Left ventricle myocardium inferior (tissue), 1 donor: ENCODE measurements at regions not wholly inside any gene's neighbourhood (a gene's known extent, or its start where the extent isn't known, plus 50 kb on each side); places are given as distances from the start of the nearest gene placed in this dataset.

ENCODE experiments used
- DNase-seq: peaks from one replicate; pipeline ENCODE4 v3.0.0-alpha.2; 2020
- H3K27ac ChIP-seq: fragments of 200-600 bp; replicated peaks from 2 replicates; pipeline ENCODE4 v1.8.0; 2021
- H3K27me3 ChIP-seq: fragments of 200-600 bp; 2 replicates; pipeline ENCODE4 v1.8.0; 2021; ENCODE audit warnings: low read depth
- H3K36me3 ChIP-seq: fragments of 200-600 bp; 2 replicates; pipeline ENCODE4 v1.8.0; 2021
- H3K4me1 ChIP-seq: fragments of 200-600 bp; 2 replicates; pipeline ENCODE4 v1.8.0; 2021
- H3K4me3 ChIP-seq: fragments of 200-600 bp; 2 replicates; pipeline ENCODE4 v1.8.0; 2021; ENCODE audit warnings: mild to moderate bottlenecking, moderate library complexity
- H3K9me3 ChIP-seq: fragments of 200-600 bp; replicated peaks from 2 replicates; pipeline ENCODE4 v1.8.0; 2021
- CTCF ChIP-seq: fragments of 200-600 bp; IDR thresholded peaks from 2 replicates; pipeline ENCODE4 v1.8.0; 2021; ENCODE audit warnings: antibody characterized with exemption, mild to moderate bottlenecking, borderline replicate concordance
- intact Hi-C: fragments of 100-400 bp; cut with micrococcal nuclease; formaldehyde crosslinking; loops from one replicate; pipeline ENCODE4 v1.11.0; 2022
- donor health status: DM: no; HTN: yes; CAD: no; lungs with severe emphysema.

GRCh38 chr1:25080294-25081209 lies 150.5 kb upstream of the RUNX3 start:
- no peak for TF ChIP-seq CTCF
- no peak for DNase-seq
- intact Hi-C loops = no loop called here

GRCh38 chr1:25079048-25079447 lies 149.0 kb upstream of the RUNX3 start:
- intact Hi-C loops = no loop called here
- TF ChIP-seq CTCF = no peak

More at GRCh38 chr1:25080294-25081209, 150.5 kb upstream of the RUNX3 start:
- no peaks in the 10 kb centered on the region for H3K36me3 ChIP-seq
- no peak overlapping the region for H3K27ac ChIP-seq
- peaks cover 13% of the 10 kb centered on the region for H3K27me3 ChIP-seq
- no peaks in the 10 kb centered on the region for H3K4me1 ChIP-seq
- no peak overlapping the region for H3K4me3 ChIP-seq
- H3K9me3 ChIP-seq = peaks cover 35% of the 10 kb centered on the region

GRCh38 chr1:25074351-25075227 lies 144.5 kb upstream of the RUNX3 start:
- TF ChIP-seq CTCF = no peak
- no peaks in the 10 kb centered on the region for H3K4me1 ChIP-seq
- H3K9me3 ChIP-seq = peaks cover 33% of the 10 kb centered on the region
- peaks cover 11% of the 10 kb centered on the region for H3K27me3 ChIP-seq
- DNase-seq = no peak
- intact Hi-C loops = no loop called here
- no peaks in the 10 kb centered on the region for H3K36me3 ChIP-seq
- no peak overlapping the region for H3K27ac ChIP-seq
- no peak overlapping the region for H3K4me3 ChIP-seq

More at GRCh38 chr1:25079048-25079447, 149.0 kb upstream of the RUNX3 start:
- Histone ChIP-seq H3K4me3 (no peak overlapping the region), H3K9me3 (peaks cover 35% of the 10 kb centered on the region), H3K36me3 (no peaks in the 10 kb centered on the region), H3K27me3 (peaks cover 13% of the 10 kb centered on the region), H3K4me1 (no peaks in the 10 kb centered on the region), H3K27ac (no peak overlapping the region)
- DNase-seq = no peak

GRCh38 chr1:25073640-25074270 lies 143.7 kb upstream of the RUNX3 start:
- no peak overlapping the region for H3K27ac ChIP-seq
- H3K36me3 ChIP-seq = no peaks in the 10 kb centered on the region
- peaks cover 25% of the 10 kb centered on the region for H3K9me3 ChIP-seq
- no peak for TF ChIP-seq CTCF
- peaks cover 11% of the 10 kb centered on the region for H3K27me3 ChIP-seq
- no peaks in the 10 kb centered on the region for H3K4me1 ChIP-seq
- DNase-seq = no peak
- no peak overlapping the region for H3K4me3 ChIP-seq
- intact Hi-C loops = no loop called here

- H3K9me3 ChIP-seq = peaks cover 14% of the 10 kb centered on the region
- H3K27me3 ChIP-seq = peaks cover 16% of the 10 kb centered on the region
- no peak for DNase-seq
- no peak overlapping the region for H3K27ac ChIP-seq
- H3K4me3 ChIP-seq = no peak overlapping the region
- H3K36me3 ChIP-seq = no peaks in the 10 kb centered on the region
- TF ChIP-seq CTCF = no peak
- H3K4me1 ChIP-seq = no peaks in the 10 kb centered on the region
- intact Hi-C loops = no loop called here
These were observed 142.4 kb upstream of the RUNX3 start for GRCh38 chr1:25072461-25072860.
